Glutamatergic neuron (in vitro differentiated cells): ENCODE measurements at regions not wholly inside any gene's neighbourhood (a gene's known extent, or its start where the extent isn't known, plus 50 kb on each side); places are given as distances from the start of the nearest gene placed in this dataset.

Experiments used
- DNase-seq: peaks from one replicate; pipeline ENCODE4 v3.0.0; 2022
- H3K27ac Mint-ChIP-seq: one replicate; pipeline ENCODE4 v1.8.0; 2020; ENCODE audit warnings: mild to moderate bottlenecking, mixed read lengths, inconsistent platforms; ENCODE audit not compliant: unreplicated experiment
- H3K27me3 Mint-ChIP-seq: one replicate; pipeline ENCODE4 v1.8.0; 2020; ENCODE audit warnings: mild to moderate bottlenecking, moderate library complexity, mixed read lengths, inconsistent platforms; ENCODE audit not compliant: unreplicated experiment
- H3K36me3 Mint-ChIP-seq: one replicate; pipeline ENCODE4 v1.8.0; 2020; ENCODE audit warnings: mild to moderate bottlenecking, mixed read lengths, inconsistent platforms; ENCODE audit not compliant: unreplicated experiment
- H3K4me1 Mint-ChIP-seq: one replicate; pipeline ENCODE4 v1.8.0; 2020; ENCODE audit warnings: mild to moderate bottlenecking, low read depth, mixed read lengths, inconsistent platforms; ENCODE audit not compliant: unreplicated experiment
- H3K4me3 Mint-ChIP-seq: one replicate; pipeline ENCODE4 v1.8.0; 2020; ENCODE audit warnings: mild to moderate bottlenecking, mixed read lengths, inconsistent platforms; ENCODE audit not compliant: unreplicated experiment
- H3K9me3 Mint-ChIP-seq: one replicate; pipeline ENCODE4 v1.8.0; 2020; ENCODE audit warnings: mild to moderate bottlenecking, moderate library complexity, mixed read lengths, inconsistent platforms; ENCODE audit not compliant: unreplicated experiment
- CTCF ChIP-seq: fragments of 200-600 bp; sonication (generic); IDR thresholded peaks from one replicate; pipeline ENCODE4 v1.5.0; 2021; ENCODE audit not compliant: partially characterized antibody, unreplicated experiment

- no peak for DNase-seq
- no peaks in the 10 kb centered on the region for H3K4me1 Mint-ChIP-seq
- no peak for TF ChIP-seq CTCF
- no peak overlapping the region for H3K27ac Mint-ChIP-seq
- H3K4me3 Mint-ChIP-seq, result no peak overlapping the region
- H3K36me3 Mint-ChIP-seq, result no peaks in the 10 kb centered on the region
- no peaks in the 10 kb centered on the region for H3K27me3 Mint-ChIP-seq
- H3K9me3 Mint-ChIP-seq, result no peaks in the 10 kb centered on the region
Observed at GRCh38 chr13:63026285-63026797, 1610.7 kb upstream of the PCDH20 start.

GRCh38 chr13:63025741-63026140 lies 1610.1 kb upstream of the PCDH20 start:
- Mint-ChIP-seq H3K27me3 (no peaks in the 10 kb centered on the region), H3K9me3 (no peaks in the 10 kb centered on the region), H3K27ac (no peak overlapping the region), H3K4me1 (no peaks in the 10 kb centered on the region), H3K36me3 (no peaks in the 10 kb centered on the region), H3K4me3 (no peak overlapping the region)
- no peak for DNase-seq
- no peak for TF ChIP-seq CTCF

DNA sequence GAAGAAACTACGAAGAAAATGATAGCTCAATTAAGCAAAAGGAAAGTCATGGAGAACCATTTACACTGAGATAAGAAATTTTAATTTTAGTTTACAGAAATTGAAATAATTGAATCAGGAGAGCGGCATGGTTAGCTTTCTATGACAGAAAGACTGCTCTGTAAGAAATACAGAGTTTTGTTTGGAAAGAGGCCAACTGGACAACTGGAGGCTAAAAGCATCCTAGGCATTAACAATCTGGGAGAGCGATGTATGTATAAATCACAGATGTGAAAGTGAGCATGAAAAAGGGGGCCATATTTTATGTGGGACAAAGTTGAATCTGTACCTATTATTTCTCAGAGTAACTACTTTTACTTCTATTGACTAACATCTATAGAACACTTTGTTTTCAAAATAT lies 1608.8 kb upstream of the PCDH20 start:
- no peak overlapping the region for H3K27ac Mint-ChIP-seq
- H3K27me3 Mint-ChIP-seq, result no peaks in the 10 kb centered on the region
- H3K4me1 Mint-ChIP-seq, result no peaks in the 10 kb centered on the region
- H3K9me3 Mint-ChIP-seq, result no peaks in the 10 kb centered on the region
- no peak for TF ChIP-seq CTCF
- no peaks in the 10 kb centered on the region for H3K36me3 Mint-ChIP-seq
- no peak for DNase-seq
- no peak overlapping the region for H3K4me3 Mint-ChIP-seq

- no peak for DNase-seq
- peaks cover 22% of the 10 kb centered on the region for H3K36me3 Mint-ChIP-seq
- H3K27me3 Mint-ChIP-seq, result no peaks in the 10 kb centered on the region
- H3K4me3 Mint-ChIP-seq, result no peak overlapping the region
- TF ChIP-seq CTCF, result no peak
- no peak overlapping the region for H3K27ac Mint-ChIP-seq
- no peaks in the 10 kb centered on the region for H3K4me1 Mint-ChIP-seq
- peaks cover 5% of the 10 kb centered on the region for H3K9me3 Mint-ChIP-seq
Observed at GRCh38 chr13:63011996-63012395, 1596.3 kb upstream of the PCDH20 start.

GRCh38 chr13:63010072-63010658 lies 1594.5 kb upstream of the PCDH20 start:
- TF ChIP-seq CTCF, result no peak
- Mint-ChIP-seq H3K4me3 (no peak overlapping the region), H3K4me1 (no peaks in the 10 kb centered on the region), H3K9me3 (peaks cover 10% of the 10 kb centered on the region), H3K36me3 (peaks cover 22% of the 10 kb centered on the region), H3K27me3 (no peaks in the 10 kb centered on the region), H3K27ac (no peak overlapping the region)
- DNase-seq, result no peak
